Activated T-helper 1 cell treated with anti-CD3 and anti-CD28 coated beads, Interleukin-12 subunit alpha, Interleukin-12 subunit beta, Interleukin-2, Interleukin-4 antibody, amounts not matched to agents 30 ng/mL and 10 ng/mL and 1 ng/mL, durations not matched to agents 14 hours and 24 hours and 36 hours (primary cell): ENCODE measurements at regions not wholly inside any gene's neighbourhood (a gene's known extent, or its start where the extent isn't known, plus 50 kb on each side); places are given as distances from the start of the nearest gene placed in this dataset.

ENCODE experiments used
- DNase-seq: peaks from one replicate; pipeline ENCODE4 v3.0.0; 2021; ENCODE audit warnings: low spot score
- H3K27ac Mint-ChIP-seq: one replicate; pipeline ENCODE4 v1.8.0; 2021; ENCODE audit warnings: mild to moderate bottlenecking, mixed read lengths
- H3K27me3 Mint-ChIP-seq: one replicate; pipeline ENCODE4 v1.8.0; 2022; ENCODE audit warnings: mild to moderate bottlenecking, moderate library complexity, mixed read lengths; ENCODE audit not compliant: insufficient read depth
- H3K36me3 Mint-ChIP-seq: one replicate; pipeline ENCODE4 v1.8.0; 2021; ENCODE audit warnings: low read depth, mixed read lengths
- H3K4me1 Mint-ChIP-seq: one replicate; pipeline ENCODE4 v1.8.0; 2021; ENCODE audit warnings: low read depth, mixed read lengths
- H3K4me3 Mint-ChIP-seq: one replicate; pipeline ENCODE4 v1.8.0; 2021; ENCODE audit warnings: mild to moderate bottlenecking, moderate library complexity, mixed read lengths
- H3K9me3 Mint-ChIP-seq: one replicate; pipeline ENCODE4 v1.8.0; 2021; ENCODE audit warnings: mixed read lengths
- intact Hi-C: fragments of 100-400 bp; cut with micrococcal nuclease; formaldehyde crosslinking; loops from one replicate; pipeline ENCODE4 v1.15.1; 2024

DNA sequence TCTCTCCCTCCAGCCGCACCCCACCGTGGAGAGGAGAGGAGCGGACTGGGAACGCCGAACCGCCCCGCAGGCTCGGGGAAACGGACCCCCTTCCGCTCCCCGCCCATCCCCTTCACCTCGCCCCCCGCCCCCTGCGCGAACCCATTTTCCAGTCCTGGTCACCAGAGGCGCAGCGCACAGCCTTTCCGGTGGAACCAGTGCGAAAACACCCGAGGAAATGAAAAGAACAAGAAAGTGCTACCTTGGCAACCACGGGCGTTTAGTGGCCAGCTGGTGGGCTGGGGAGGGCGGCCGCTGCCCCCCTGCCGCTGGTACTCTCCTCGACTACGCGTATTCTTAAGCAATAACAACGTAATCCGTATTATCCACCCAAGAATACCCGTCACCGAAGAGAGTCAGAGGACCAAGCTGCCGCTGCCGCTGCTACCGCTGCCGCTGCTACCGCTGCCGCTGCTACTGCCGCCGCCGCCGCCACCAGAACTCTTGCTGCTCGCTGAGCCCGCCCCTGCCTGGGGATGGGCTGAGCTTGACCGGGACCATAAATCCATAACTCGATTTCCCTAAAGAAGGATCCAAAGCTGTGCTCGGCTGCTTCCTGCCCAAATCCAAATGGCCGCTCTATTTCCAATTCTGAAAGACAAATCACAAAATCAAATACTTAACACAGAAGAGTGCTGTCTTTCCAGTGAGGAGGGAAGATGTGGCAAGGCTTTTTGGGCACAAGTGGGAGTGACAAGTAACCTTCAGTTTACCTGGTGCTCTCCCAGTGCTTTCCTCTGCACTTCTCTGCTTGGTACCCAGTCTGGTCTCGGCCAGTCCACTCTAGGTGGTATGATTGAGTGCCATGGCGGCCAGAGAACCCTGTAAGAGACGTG lies 125.2 kb upstream of the DPYD start:
- Mint-ChIP-seq H3K27me3 (peaks cover 78% of the 10 kb centered on the region), H3K9me3 (peaks cover 10% of the 10 kb centered on the region), H3K27ac (peak overlapping the region; percentile 44), H3K36me3 (peaks cover 2% of the 10 kb centered on the region), H3K4me3 (peak overlapping the region; percentile 81), H3K4me1 (peaks cover 43% of the 10 kb centered on the region)
- intact Hi-C loops: loop anchor here (5.0 kb wide), 1 partner anchor 104 kb away; no protein-coding TSS in a partner anchor
- no peak for DNase-seq

- Mint-ChIP-seq H3K36me3 (peaks cover 2% of the 10 kb centered on the region), H3K4me1 (peaks cover 43% of the 10 kb centered on the region), H3K27me3 (peaks cover 73% of the 10 kb centered on the region), H3K27ac (no peak overlapping the region), H3K4me3 (peak overlapping the region; percentile 81), H3K9me3 (peaks cover 10% of the 10 kb centered on the region)
- no peak for DNase-seq
- intact Hi-C loops: loop anchor here (5.0 kb wide), 1 partner anchor 103 kb away; no protein-coding TSS in a partner anchor
Measured at GRCh38 chr1:98045211-98045766, 124.5 kb upstream of the DPYD start.

GRCh38 chr1:98044766-98045165 lies 123.9 kb upstream of the DPYD start:
- Mint-ChIP-seq H3K9me3 (peaks cover 10% of the 10 kb centered on the region), H3K27ac (no peak overlapping the region), H3K4me1 (peaks cover 42% of the 10 kb centered on the region), H3K4me3 (peak overlapping the region; percentile 80), H3K27me3 (peaks cover 68% of the 10 kb centered on the region), H3K36me3 (peaks cover 2% of the 10 kb centered on the region)
- DNase-seq: no peak
- intact Hi-C loops: loop anchor here (5.0 kb wide), 1 partner anchor 102 kb away; no protein-coding TSS in a partner anchor

GRCh38 chr1:98044071-98044697 lies 123.3 kb upstream of the DPYD start:
- Mint-ChIP-seq H3K27me3 (peaks cover 63% of the 10 kb centered on the region), H3K4me3 (peak overlapping the region; percentile 80), H3K36me3 (peaks cover 2% of the 10 kb centered on the region), H3K27ac (no peak overlapping the region), H3K9me3 (peaks cover 10% of the 10 kb centered on the region), H3K4me1 (peaks cover 37% of the 10 kb centered on the region)
- DNase-seq: no peak
- intact Hi-C loops: no loop called here

DNA sequence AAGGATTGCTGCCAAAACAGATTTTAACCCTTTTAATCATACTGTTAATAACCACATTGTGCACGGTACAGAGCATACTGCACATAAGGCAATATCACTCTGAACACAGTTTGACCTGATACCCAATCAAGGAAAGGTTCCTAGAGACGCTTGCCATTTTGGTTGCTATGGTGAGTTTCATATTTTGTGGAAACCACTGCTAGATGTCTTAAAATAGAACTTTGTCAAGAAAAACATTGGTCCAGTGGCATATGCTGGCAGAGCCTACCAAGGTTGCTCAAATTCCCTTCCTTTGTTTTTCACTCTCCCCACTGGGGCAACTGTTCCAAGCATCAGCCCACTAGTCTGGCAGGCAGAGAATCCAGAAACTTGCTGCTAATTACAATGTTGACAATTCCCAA lies 114.8 kb upstream of the DPYD start:
- DNase-seq: no peak
- H3K4me3 Mint-ChIP-seq: no peak overlapping the region
- no peak overlapping the region for H3K27ac Mint-ChIP-seq
- H3K36me3 Mint-ChIP-seq: no peaks in the 10 kb centered on the region
- H3K27me3 Mint-ChIP-seq: peaks cover 13% of the 10 kb centered on the region
- H3K4me1 Mint-ChIP-seq: peaks cover 1% of the 10 kb centered on the region
- no peaks in the 10 kb centered on the region for H3K9me3 Mint-ChIP-seq
- intact Hi-C loops: no loop called here

DNA sequence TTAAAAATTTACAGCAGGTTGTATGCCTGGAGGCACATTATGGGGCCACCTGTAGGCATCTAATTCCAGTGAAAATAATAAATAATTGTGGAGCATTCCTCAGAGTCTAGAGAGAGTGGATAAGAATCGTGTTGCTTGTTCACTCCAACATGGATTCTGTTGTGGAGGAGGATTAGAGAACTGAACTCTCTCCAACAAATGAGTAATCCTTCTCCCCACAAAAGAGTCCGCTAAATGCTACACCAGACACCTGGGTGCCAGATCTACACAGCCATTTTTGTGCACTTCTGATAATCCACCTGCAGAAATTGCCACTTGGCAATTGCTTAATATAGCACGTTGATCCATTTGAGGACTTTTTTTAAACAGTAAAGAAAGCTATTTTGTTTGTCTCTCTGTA lies 113.7 kb upstream of the DPYD start:
- Mint-ChIP-seq H3K36me3 (no peaks in the 10 kb centered on the region), H3K4me3 (no peak overlapping the region), H3K27me3 (peaks cover 16% of the 10 kb centered on the region), H3K9me3 (no peaks in the 10 kb centered on the region), H3K27ac (no peak overlapping the region), H3K4me1 (peaks cover 6% of the 10 kb centered on the region)
- intact Hi-C loops: loop anchor here (5.0 kb wide), 1 partner anchor 112 kb away; the partner anchor contains the start of gene DPYD
- DNase-seq: no peak

GRCh38 chr1:98032958-98033357 lies 112.1 kb upstream of the DPYD start:
- Mint-ChIP-seq H3K27me3 (peaks cover 16% of the 10 kb centered on the region), H3K4me3 (no peak overlapping the region)

DNA sequence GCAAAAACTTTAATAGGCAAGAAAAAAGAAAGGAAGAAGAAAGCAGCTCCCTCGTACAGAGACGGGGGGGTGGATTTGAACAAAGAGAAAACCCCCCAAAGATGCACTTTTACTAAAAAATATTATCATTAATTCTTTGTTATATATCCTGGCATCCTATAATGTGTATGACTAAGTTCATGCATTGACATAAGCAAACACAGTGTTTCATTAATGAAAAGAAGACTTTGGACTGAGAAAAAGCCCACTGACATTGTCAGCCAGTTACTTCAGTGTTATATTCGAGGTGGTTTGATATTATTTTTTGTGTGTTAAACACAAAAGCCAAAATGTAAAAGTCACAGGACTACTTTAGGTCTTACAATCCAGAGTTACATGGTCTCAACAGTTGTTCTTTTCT lies 110.1 kb upstream of the DPYD start:
- H3K4me3 Mint-ChIP-seq: no peak overlapping the region
- peaks cover 12% of the 10 kb centered on the region for H3K27me3 Mint-ChIP-seq
- no peak for DNase-seq
- intact Hi-C loops: loop anchor here (5.0 kb wide), 1 partner anchor 109 kb away; the partner anchor contains the start of gene DPYD
- H3K27ac Mint-ChIP-seq: no peak overlapping the region
- no peaks in the 10 kb centered on the region for H3K9me3 Mint-ChIP-seq
- peaks cover 6% of the 10 kb centered on the region for H3K4me1 Mint-ChIP-seq
- H3K36me3 Mint-ChIP-seq: no peaks in the 10 kb centered on the region

More at GRCh38 chr1:98032958-98033357, 112.1 kb upstream of the DPYD start:
- H3K27ac Mint-ChIP-seq: no peak overlapping the region
- H3K36me3 Mint-ChIP-seq: no peaks in the 10 kb centered on the region
- intact Hi-C loops: loop anchor here (5.0 kb wide), 1 partner anchor 111 kb away; the partner anchor contains the start of gene DPYD
- H3K4me1 Mint-ChIP-seq: peaks cover 6% of the 10 kb centered on the region
- H3K9me3 Mint-ChIP-seq: no peaks in the 10 kb centered on the region
- DNase-seq: no peak

DNA sequence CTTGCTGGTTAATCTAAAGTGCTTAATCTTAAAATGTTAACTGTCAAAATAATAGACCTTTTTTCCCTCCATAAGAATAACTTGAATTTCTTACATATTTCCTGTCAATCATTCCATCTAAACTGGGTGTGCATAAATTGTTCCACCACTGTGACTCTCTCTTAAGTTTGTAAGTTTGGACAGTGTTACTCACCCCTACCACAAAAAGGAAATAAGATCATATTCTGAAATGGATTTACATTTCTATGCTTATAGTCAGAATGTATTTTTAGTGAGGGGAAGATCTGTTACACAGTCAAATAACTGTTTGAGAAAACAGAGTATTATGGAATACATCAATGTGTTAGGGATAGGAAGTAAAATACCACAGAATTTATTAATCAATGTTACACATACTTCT lies 109.6 kb upstream of the DPYD start:
- no peaks in the 10 kb centered on the region for H3K36me3 Mint-ChIP-seq
- DNase-seq: no peak
- no peak overlapping the region for H3K27ac Mint-ChIP-seq
- peaks cover 6% of the 10 kb centered on the region for H3K4me1 Mint-ChIP-seq
- H3K4me3 Mint-ChIP-seq: no peak overlapping the region
- no peaks in the 10 kb centered on the region for H3K9me3 Mint-ChIP-seq
- H3K27me3 Mint-ChIP-seq: peaks cover 10% of the 10 kb centered on the region
- intact Hi-C loops: loop anchor here (5.0 kb wide), 1 partner anchor 108 kb away; the partner anchor contains the start of gene DPYD

GRCh38 chr1:98028800-98029199 lies 108.0 kb upstream of the DPYD start:
- DNase-seq: no peak
- Mint-ChIP-seq H3K4me1 (peaks cover 6% of the 10 kb centered on the region), H3K27me3 (peaks cover 5% of the 10 kb centered on the region), H3K4me3 (no peak overlapping the region), H3K9me3 (no peaks in the 10 kb centered on the region), H3K36me3 (no peaks in the 10 kb centered on the region), H3K27ac (no peak overlapping the region)
- intact Hi-C loops: no loop called here

DNA sequence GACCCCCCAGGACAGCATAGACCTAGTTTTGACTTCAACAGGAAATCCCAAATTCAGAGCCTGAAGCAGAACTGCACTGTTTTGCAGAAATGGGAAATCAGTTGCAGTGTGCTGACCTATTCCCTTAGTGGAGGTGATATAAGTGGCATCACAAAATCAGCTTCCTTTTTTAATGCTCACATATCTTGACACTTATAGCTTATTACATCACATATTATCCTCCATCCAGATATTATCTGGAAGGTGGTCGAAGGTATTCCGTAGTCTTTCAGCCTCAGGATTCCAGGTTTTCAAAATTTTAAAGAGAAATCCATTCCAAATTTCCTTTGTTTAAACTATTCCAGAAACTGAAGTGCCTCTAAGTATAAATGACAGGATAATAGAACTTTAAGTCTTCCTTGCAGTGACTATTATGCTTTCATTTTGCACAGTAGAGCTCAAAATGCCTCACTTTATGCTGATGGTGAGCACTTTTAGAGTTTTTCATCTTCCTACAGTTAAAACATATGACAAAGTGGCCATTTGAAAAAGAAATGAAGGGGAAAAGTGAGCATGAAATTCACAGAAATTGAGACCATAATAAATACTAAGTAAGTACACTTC lies 106.4 kb upstream of the DPYD start:
- peaks cover 6% of the 10 kb centered on the region for H3K4me1 Mint-ChIP-seq
- no peaks in the 10 kb centered on the region for H3K9me3 Mint-ChIP-seq
- no peaks in the 10 kb centered on the region for H3K36me3 Mint-ChIP-seq
- H3K27ac Mint-ChIP-seq: no peak overlapping the region
- intact Hi-C loops: no loop called here
- H3K4me3 Mint-ChIP-seq: no peak overlapping the region
- DNase-seq: no peak
- H3K27me3 Mint-ChIP-seq: peaks cover 5% of the 10 kb centered on the region

DNA sequence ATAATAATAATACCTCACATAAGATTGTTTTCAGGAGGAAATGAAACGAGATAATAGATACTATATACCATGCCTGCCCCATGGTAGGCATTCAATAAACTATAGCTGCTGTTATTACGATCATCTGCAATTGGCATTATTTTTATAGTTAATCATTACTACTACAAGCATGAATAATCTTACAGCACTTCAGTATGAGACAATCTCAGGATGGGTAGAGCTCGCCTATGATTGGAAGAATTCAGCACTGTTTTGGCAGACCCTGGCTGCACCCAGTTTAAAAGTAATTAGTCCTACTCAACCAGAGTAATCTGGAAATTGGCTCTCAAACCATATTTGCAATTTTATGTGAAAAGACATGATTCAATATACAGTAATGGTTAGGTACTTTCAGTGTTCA lies 105.0 kb upstream of the DPYD start:
- Mint-ChIP-seq H3K4me3 (no peak overlapping the region), H3K27me3 (peaks cover 5% of the 10 kb centered on the region), H3K4me1 (peaks cover 6% of the 10 kb centered on the region), H3K27ac (no peak overlapping the region), H3K9me3 (no peaks in the 10 kb centered on the region), H3K36me3 (no peaks in the 10 kb centered on the region)
- DNase-seq: no peak
- intact Hi-C loops: no loop called here
